HCT116 (cell line): ENCODE measurements at regions not wholly inside any gene's neighbourhood (a gene's known extent, or its start where the extent isn't known, plus 50 kb on each side); places are given as distances from the start of the nearest gene placed in this dataset.

ENCODE experiments used
- CEBPB ChIP-seq: IDR thresholded peaks from 2 replicates; pipeline ENCODE4 v1.6.1; 2012; ENCODE audit warnings: low read depth
- CTCF ChIP-seq, 3 experiments: fragments of 200-600 bp in 1 of 3; sonication (generic) in 1 of 3; IDR thresholded peaks in 2 of 3; conservative IDR thresholded peaks in 1 of 3; 2 replicates each; pipeline ENCODE4 v1.5.1; 2012 to 2017; ENCODE audit warnings: low read depth in 2 of 3, low read length in 2 of 3, antibody characterized with exemption in 1 of 3, borderline replicate concordance in 1 of 3, control low read depth in 1 of 3, mild to moderate bottlenecking in 1 of 3, mixed read lengths in 1 of 3, mixed run types in 1 of 3, moderate library complexity in 1 of 3; ENCODE audit not compliant: insufficient read depth in 1 of 3
- EZH2 ChIP-seq: fragments of 200-600 bp; sonication (generic); IDR thresholded peaks from 2 replicates; pipeline ENCODE4 v1.6.1; 2017; ENCODE audit warnings: antibody characterized with exemption, mixed run types
- EZH2phosphoT487 ChIP-seq: fragments of 200-600 bp; IDR thresholded peaks from 2 replicates; pipeline ENCODE4 v1.6.1; 2018; ENCODE audit warnings: antibody characterized with exemption, borderline replicate concordance
- POLR2A ChIP-seq: IDR thresholded peaks from 2 replicates; pipeline ENCODE4 v1.7.0; 2011; ENCODE audit warnings: borderline replicate concordance; ENCODE audit not compliant: insufficient read depth, insufficient read length; ENCODE audit errors: extremely low read depth
- POLR2AphosphoS5 ChIP-seq: IDR thresholded peaks from 2 replicates; pipeline ENCODE4 v1.6.1; 2011; ENCODE audit warnings: mild to moderate bottlenecking, low read depth, low read length, moderate library complexity
- RAD21 ChIP-seq: IDR thresholded peaks from 2 replicates; pipeline ENCODE4 v1.6.1; 2012; ENCODE audit warnings: low read depth, mild to moderate bottlenecking
- REST ChIP-seq: IDR thresholded peaks from 2 replicates; pipeline ENCODE4 v1.6.1; 2012; ENCODE audit warnings: low read depth
- SRF ChIP-seq: IDR thresholded peaks from 2 replicates; pipeline ENCODE4 v1.6.1; 2012; ENCODE audit warnings: low read depth
- YY1 ChIP-seq: IDR thresholded peaks from 2 replicates; pipeline ENCODE4 v1.6.1; 2011; ENCODE audit warnings: low read length, low read depth, moderate library complexity, mild to moderate bottlenecking; ENCODE audit not compliant: insufficient replicate concordance; ENCODE audit errors: extremely low read depth
- ZFX ChIP-seq: fragments of 450-650 bp; IDR thresholded peaks from 2 replicates; pipeline ENCODE4 v1.6.1; 2017
- ZNF274 ChIP-seq: fragments of 200-500 bp; sonication (Bioruptor generic); IDR thresholded peaks from 2 replicates; pipeline ENCODE4 v1.6.1; 2014; ENCODE audit warnings: mild to moderate bottlenecking, low read depth, low read length, inconsistent platforms
- TF ChIP-seq, protein P1 (sequence below): IDR thresholded peaks from 2 replicates; pipeline ENCODE4 v1.6.1; 2012
- TF ChIP-seq, protein P2 (sequence below): IDR thresholded peaks from 2 replicates; pipeline ENCODE4 v1.6.1; 2012

DNA sequence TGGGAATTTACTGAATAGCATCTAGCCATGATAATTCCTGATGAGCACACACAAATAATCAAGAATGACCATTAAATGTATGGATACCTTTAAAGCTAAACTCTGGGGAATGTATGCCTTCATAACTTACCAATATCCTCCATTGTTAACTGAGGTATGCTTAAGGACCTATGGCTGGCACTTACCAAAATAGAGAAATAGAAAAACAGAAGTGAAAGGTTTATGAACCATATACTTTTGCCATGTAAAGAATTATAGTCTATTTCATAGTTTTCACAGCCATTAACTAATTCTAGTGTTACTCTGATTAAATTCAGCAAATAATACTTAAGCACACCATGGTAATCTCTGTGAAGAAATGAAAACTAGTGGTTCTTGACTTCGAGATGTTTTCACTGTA is 1360.6 kb upstream of the LRRTM3 start:
- TF ChIP-seq RAD21 (no peak), POLR2A (no peak), YY1 (no peak), POLR2AphosphoS5 (no peak), SRF (no peak), EZH2phosphoT487 (no peak), ZFX (no peak), CTCF (IDR thresholded peaks at IDR 0.05 in 2 of 3, conservative IDR thresholded peaks at IDR 0.05 in 1 of 3; ENCODE audit: borderline replicate concordance in 1 of 3, insufficient read depth in 1 of 3, low read depth in 2 of 3, low read length in 2 of 3) (no peak), ZNF274 (no peak), EZH2 (no peak), CEBPB (no peak), REST (no peak)
- TF ChIP-seq, protein P1, sequence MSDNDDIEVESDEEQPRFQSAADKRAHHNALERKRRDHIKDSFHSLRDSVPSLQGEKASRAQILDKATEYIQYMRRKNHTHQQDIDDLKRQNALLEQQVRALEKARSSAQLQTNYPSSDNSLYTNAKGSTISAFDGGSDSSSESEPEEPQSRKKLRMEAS, result no peak
- TF ChIP-seq, protein P2, sequence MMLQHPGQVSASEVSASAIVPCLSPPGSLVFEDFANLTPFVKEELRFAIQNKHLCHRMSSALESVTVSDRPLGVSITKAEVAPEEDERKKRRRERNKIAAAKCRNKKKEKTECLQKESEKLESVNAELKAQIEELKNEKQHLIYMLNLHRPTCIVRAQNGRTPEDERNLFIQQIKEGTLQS, result no peak
